Epithelial cell of proximal tubule (primary cell): ENCODE measurements at regions not wholly inside any gene's neighbourhood (a gene's known extent, or its start where the extent isn't known, plus 50 kb on each side); places are given as distances from the start of the nearest gene placed in this dataset.
"Not testable (repeated sequence)": the region's sequence is repeated elsewhere in the genome, so short reads cannot be mapped to it uniquely, and the experiment has no call there.

Experiments
- DNase-seq: peaks from one replicate; pipeline ENCODE4 v3.0.0-alpha.2; 2011; ENCODE audit warnings: low read depth
- H3K4me3 ChIP-seq: 2 replicates; pipeline ENCODE4 v1.5.1; 2011; ENCODE audit warnings: low read depth, mild to moderate bottlenecking, low read length
- CTCF ChIP-seq: conservative IDR thresholded peaks from 2 replicates; pipeline ENCODE4 v1.5.1; 2012; ENCODE audit warnings: low read depth, mild to moderate bottlenecking, low read length

- no peak for DNase-seq
- no peak for TF ChIP-seq CTCF
- H3K4me3 ChIP-seq = no peak overlapping the region
Measured at GRCh38 chr20:22060610-22061009, 355.1 kb downstream of the PAX1 start.

GRCh38 chr20:22058746-22059145 lies 353.3 kb downstream of the PAX1 start:
- no peak for TF ChIP-seq CTCF
- no peak overlapping the region for H3K4me3 ChIP-seq
- no peak for DNase-seq

GRCh38 chr20:22055981-22056380 lies 350.5 kb downstream of the PAX1 start:
- TF ChIP-seq CTCF = no peak
- no peak overlapping the region for H3K4me3 ChIP-seq
- DNase-seq = no peak

DNA sequence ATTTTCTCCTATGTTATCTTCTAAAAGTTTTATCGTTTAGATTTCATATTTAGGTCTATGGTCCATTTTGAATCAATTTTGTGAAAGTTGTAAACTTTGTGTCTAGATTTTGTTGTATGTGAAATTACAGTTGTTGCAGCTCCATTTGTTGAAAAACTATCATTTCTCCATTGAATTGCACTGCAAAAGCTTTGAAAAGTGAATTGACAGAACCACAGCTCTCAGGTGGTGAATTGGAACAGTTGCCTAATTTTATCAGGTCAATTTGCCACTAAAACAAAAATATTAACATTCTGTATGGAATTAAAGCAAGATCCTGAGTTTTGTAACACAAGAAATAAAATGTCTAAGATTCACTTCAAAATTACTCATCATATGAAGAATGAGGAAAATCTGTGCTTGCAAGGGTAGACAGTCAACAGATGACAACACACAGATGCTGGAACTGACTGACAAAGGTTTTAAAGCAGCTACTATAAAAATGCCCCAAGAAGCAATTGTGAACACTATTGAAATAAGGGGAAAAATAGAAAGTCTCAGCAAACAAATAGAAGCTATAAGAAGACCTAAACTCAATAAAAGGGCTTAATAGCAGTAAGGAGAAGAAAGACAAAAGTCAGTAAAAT lies 346.7 kb downstream of the PAX1 start:
- DNase-seq = no peak
- no peak for TF ChIP-seq CTCF
- no peak overlapping the region for H3K4me3 ChIP-seq

DNA sequence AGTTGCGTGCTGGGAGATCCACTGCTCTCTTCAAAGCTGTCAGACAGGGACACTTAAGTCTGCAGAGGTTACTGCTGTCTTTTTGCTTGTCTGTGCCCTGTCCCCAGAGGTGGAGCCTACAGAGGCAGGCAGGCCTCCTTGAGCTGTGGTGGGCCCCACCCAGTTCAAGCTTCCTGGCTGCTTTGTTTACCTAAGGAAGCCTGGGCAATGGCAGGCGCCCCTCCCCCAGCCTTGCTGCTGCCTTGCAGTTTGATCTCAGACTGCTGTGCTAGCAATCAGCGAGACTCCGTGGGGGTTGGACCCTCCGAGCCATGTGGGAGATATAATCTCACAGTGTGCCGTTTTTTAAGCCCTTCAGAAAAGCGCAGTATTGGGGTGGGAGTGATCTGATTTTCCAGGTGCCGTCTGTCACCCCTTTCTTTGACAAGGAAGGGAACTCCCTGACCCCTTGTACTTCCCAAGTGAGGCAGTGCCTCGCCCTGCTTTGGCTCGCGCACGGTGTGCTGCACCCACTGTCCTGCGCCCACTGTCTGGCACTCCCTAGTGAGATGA lies 340.6 kb downstream of the PAX1 start:
- not testable (repeated sequence) for H3K4me3 ChIP-seq, DNase-seq

DNA sequence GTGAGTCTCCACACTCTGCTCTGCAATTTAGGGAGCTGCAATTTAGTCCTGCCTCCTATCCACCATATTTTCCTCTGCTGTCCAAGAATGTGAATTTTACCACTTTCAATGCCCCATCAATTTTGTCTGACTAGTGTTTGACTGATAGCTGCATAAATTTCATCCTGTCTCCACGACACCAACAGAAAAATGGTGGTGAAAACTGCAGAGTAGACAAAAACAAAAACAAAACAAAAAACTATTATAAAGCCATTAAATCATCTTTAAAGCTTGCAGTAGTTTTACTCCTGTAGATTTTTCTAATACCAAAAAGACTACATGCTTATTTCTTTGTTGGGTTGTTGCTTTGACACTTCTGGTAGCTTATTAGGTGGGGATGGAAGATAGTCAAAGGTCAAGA lies 322.0 kb downstream of the PAX1 start:
- H3K4me3 ChIP-seq = no peak overlapping the region
- DNase-seq = no peak
- no peak for TF ChIP-seq CTCF

DNA sequence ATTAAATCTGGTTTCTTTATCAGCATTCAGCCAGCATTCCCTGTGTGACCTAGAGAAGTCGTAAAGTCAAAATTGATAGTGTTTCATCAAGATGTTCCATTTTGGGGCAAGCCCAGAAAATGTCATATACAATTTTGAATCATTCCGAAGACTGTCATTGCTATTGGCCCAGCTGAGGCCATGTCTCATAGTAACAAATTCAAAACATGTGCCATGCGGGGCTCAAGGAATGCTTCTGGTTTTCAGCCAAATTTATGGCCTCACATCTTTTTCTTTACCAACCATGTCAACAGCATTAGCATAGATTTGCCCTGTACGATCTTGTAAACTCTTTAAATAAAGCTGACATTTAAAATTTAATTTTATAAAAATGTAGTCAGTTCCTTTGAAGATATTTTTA lies 314.7 kb downstream of the PAX1 start:
- DNase-seq = no peak

More for the DNA sequence above, 314.7 kb downstream of the PAX1 start:
- TF ChIP-seq CTCF = no peak
- H3K4me3 ChIP-seq = no peak overlapping the region
